ENCODE measurements at regions not wholly inside any gene's neighbourhood (a gene's known extent, or its start where the extent isn't known, plus 50 kb on each side); places are given as distances from the start of the nearest gene placed in this dataset.

DNA sequence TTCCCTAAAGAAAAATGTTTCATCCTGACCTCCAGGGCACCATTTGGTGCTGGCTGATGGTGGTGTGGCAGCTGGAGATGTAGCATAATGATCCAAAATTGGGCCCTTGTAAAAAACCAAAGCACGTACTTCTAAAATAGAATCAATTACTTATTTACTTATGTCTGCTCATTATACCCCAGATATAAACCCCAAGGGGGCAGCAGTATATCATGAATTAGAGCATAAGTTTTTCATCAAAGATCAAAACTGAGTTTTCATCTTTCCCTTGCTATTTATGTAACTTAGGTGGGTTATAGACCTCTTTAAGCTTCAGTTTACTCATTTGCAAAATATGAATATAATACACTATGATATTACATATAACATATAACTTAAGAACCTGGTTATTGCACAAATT lies 241.1 kb downstream of the TACR3 start:
- no peak for DNase-seq (ENCODE audit: insufficient read length, low spot score)
- no peak for TF ChIP-seq POLR2AphosphoS5 (IDR thresholded peaks at IDR 0.05; ENCODE audit: low read depth, low read length)
- no peak for TF ChIP-seq POLR2A (IDR thresholded peaks at IDR 0.05; ENCODE audit: low read depth, low read length)
- no peak for TF ChIP-seq TAF1 (IDR thresholded peaks at IDR 0.05; ENCODE audit: low read depth, low read length)
- TF ChIP-seq SPI1 (IDR thresholded peaks at IDR 0.05; ENCODE audit: low read depth, low read length), result no peak
- no peak for TF ChIP-seq POU2F2 (IDR thresholded peaks at IDR 0.05; ENCODE audit: low read depth, low read length)
- TF ChIP-seq PAX5 (IDR thresholded peaks at IDR 0.05; ENCODE audit: insufficient read depth, low read length, severe bottlenecking), result no peak

GRCh38 chr4:103478210-103478609 lies 241.6 kb downstream of the TACR3 start:
- TF ChIP-seq PAX5 (IDR thresholded peaks at IDR 0.05; ENCODE audit: insufficient read depth, low read length, severe bottlenecking), result no peak
- no peak for TF ChIP-seq POLR2AphosphoS5 (IDR thresholded peaks at IDR 0.05; ENCODE audit: low read depth, low read length)
- TF ChIP-seq SPI1 (IDR thresholded peaks at IDR 0.05; ENCODE audit: low read depth, low read length), result no peak
- no peak for TF ChIP-seq POU2F2 (IDR thresholded peaks at IDR 0.05; ENCODE audit: low read depth, low read length)
- TF ChIP-seq TAF1 (IDR thresholded peaks at IDR 0.05; ENCODE audit: low read depth, low read length), result no peak
- no peak for TF ChIP-seq POLR2A (IDR thresholded peaks at IDR 0.05; ENCODE audit: low read depth, low read length)
- no peak for FAIRE-seq
- DNase-seq (ENCODE audit: insufficient read length, low spot score), result no peak

More for the DNA sequence above, 241.1 kb downstream of the TACR3 start:
- no peak for FAIRE-seq

DNA sequence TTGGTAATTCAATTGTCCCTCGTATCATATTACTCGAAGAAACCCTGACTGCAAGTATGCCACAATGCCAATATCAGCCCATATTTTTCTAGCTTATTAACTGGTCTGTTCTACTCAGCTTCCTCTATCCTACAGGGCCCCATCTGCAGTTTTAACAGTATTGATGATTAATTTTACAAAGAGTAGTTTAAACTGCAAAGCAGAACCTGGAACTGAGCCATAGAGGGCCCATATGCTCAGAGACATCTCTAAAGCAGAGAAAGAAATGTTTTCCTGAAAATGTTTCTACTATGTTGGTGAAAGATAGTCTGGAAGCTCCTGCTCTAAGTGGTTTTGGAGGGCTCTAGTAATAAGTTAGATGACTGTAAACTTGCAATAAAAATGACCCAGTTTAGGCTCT lies 259.4 kb upstream of the CENPE start:
- FAIRE-seq, result no peak
- no peak for TF ChIP-seq TAF1 (IDR thresholded peaks at IDR 0.05; ENCODE audit: low read depth, low read length)
- TF ChIP-seq SPI1 (IDR thresholded peaks at IDR 0.05; ENCODE audit: low read depth, low read length), result no peak
- TF ChIP-seq POLR2A (IDR thresholded peaks at IDR 0.05; ENCODE audit: low read depth, low read length), result no peak
- TF ChIP-seq POU2F2 (IDR thresholded peaks at IDR 0.05; ENCODE audit: low read depth, low read length), result no peak
- TF ChIP-seq PAX5 (IDR thresholded peaks at IDR 0.05; ENCODE audit: insufficient read depth, low read length, severe bottlenecking), result no peak
- TF ChIP-seq POLR2AphosphoS5 (IDR thresholded peaks at IDR 0.05; ENCODE audit: low read depth, low read length), result no peak

GRCh38 chr4:103451341-103451740 lies 253.2 kb upstream of the CENPE start:
- DNase-seq (ENCODE audit: insufficient read length, low spot score), result no peak
- FAIRE-seq, result no peak
- TF ChIP-seq TAF1 (IDR thresholded peaks at IDR 0.05; ENCODE audit: low read depth, low read length) (no peak), SPI1 (IDR thresholded peaks at IDR 0.05; ENCODE audit: low read depth, low read length) (no peak), PAX5 (IDR thresholded peaks at IDR 0.05; ENCODE audit: insufficient read depth, low read length, severe bottlenecking) (no peak), POLR2AphosphoS5 (IDR thresholded peaks at IDR 0.05; ENCODE audit: low read depth, low read length) (no peak), POU2F2 (IDR thresholded peaks at IDR 0.05; ENCODE audit: low read depth, low read length) (no peak), POLR2A (IDR thresholded peaks at IDR 0.05; ENCODE audit: low read depth, low read length) (no peak)

More for the DNA sequence above, 259.4 kb upstream of the CENPE start:
- no peak for DNase-seq (ENCODE audit: insufficient read length, low spot score)

GRCh38 chr4:103450693-103451092 lies 252.6 kb upstream of the CENPE start:
- FAIRE-seq (no peak), DNase-seq (ENCODE audit: insufficient read length, low spot score) (no peak)
- no peak for TF ChIP-seq TAF1 (IDR thresholded peaks at IDR 0.05; ENCODE audit: low read depth, low read length)
- TF ChIP-seq SPI1 (IDR thresholded peaks at IDR 0.05; ENCODE audit: low read depth, low read length), result no peak
- no peak for TF ChIP-seq POU2F2 (IDR thresholded peaks at IDR 0.05; ENCODE audit: low read depth, low read length)
- TF ChIP-seq PAX5 (IDR thresholded peaks at IDR 0.05; ENCODE audit: insufficient read depth, low read length, severe bottlenecking), result no peak
- TF ChIP-seq POLR2AphosphoS5 (IDR thresholded peaks at IDR 0.05; ENCODE audit: low read depth, low read length), result no peak

- TF ChIP-seq SPI1 (IDR thresholded peaks at IDR 0.05; ENCODE audit: low read depth, low read length) (no peak), POLR2A (IDR thresholded peaks at IDR 0.05; ENCODE audit: low read depth, low read length) (no peak), PAX5 (IDR thresholded peaks at IDR 0.05; ENCODE audit: insufficient read depth, low read length, severe bottlenecking) (no peak), POU2F2 (IDR thresholded peaks at IDR 0.05; ENCODE audit: low read depth, low read length) (no peak)
- DNase-seq (ENCODE audit: insufficient read length, low spot score), result no peak
- no peak for FAIRE-seq
These were observed 251.3 kb upstream of the CENPE start for GRCh38 chr4:103449296-103450023.

DNA sequence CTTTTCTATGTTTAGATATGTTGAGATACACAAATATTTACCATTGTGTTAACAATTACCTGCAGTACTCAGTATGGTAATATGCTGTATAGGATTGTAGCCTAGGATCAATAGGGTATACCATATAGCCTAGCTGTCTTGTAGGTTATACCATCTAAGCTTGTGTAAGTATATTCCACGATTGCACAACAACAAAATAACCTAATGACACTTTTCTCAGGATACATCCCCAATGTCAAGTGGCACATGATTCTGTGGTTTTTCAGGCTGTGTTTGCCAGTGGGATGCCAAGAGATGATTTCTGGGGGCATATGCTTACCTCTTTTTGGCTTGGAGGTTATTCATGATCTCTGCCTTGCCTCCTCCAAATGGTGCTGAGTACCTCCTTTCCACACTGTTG lies 247.2 kb upstream of the CENPE start:
- FAIRE-seq (no peak), DNase-seq (ENCODE audit: insufficient read length, low spot score) (no peak)
- TF ChIP-seq PAX5 (IDR thresholded peaks at IDR 0.05; ENCODE audit: insufficient read depth, low read length, severe bottlenecking), result no peak
- no peak for TF ChIP-seq POU2F2 (IDR thresholded peaks at IDR 0.05; ENCODE audit: low read depth, low read length)
- TF ChIP-seq TAF1 (IDR thresholded peaks at IDR 0.05; ENCODE audit: low read depth, low read length), result no peak
- TF ChIP-seq POLR2AphosphoS5 (IDR thresholded peaks at IDR 0.05; ENCODE audit: low read depth, low read length), result no peak
- TF ChIP-seq SPI1 (IDR thresholded peaks at IDR 0.05; ENCODE audit: low read depth, low read length), result no peak
- TF ChIP-seq POLR2A (IDR thresholded peaks at IDR 0.05; ENCODE audit: low read depth, low read length), result no peak

- FAIRE-seq (no peak), DNase-seq (ENCODE audit: insufficient read length, low spot score) (no peak)
These were observed 245.2 kb upstream of the CENPE start for GRCh38 chr4:103443324-103443723.

GRCh38 chr4:103429283-103429682 lies 231.1 kb upstream of the CENPE start:
- peak; percentile 1 for DNase-seq (ENCODE audit: insufficient read length, low spot score)
- TF ChIP-seq POU2F2 (IDR thresholded peaks at IDR 0.05; ENCODE audit: low read depth, low read length), result no peak
- no peak for TF ChIP-seq POLR2AphosphoS5 (IDR thresholded peaks at IDR 0.05; ENCODE audit: low read depth, low read length)
- no peak for TF ChIP-seq SPI1 (IDR thresholded peaks at IDR 0.05; ENCODE audit: low read depth, low read length)
- FAIRE-seq, result no peak

More at GRCh38 chr4:103443324-103443723, 245.2 kb upstream of the CENPE start:
- TF ChIP-seq SPI1 (IDR thresholded peaks at IDR 0.05; ENCODE audit: low read depth, low read length), result no peak
- no peak for TF ChIP-seq POLR2A (IDR thresholded peaks at IDR 0.05; ENCODE audit: low read depth, low read length)
- no peak for TF ChIP-seq PAX5 (IDR thresholded peaks at IDR 0.05; ENCODE audit: insufficient read depth, low read length, severe bottlenecking)
- no peak for TF ChIP-seq TAF1 (IDR thresholded peaks at IDR 0.05; ENCODE audit: low read depth, low read length)
- TF ChIP-seq POU2F2 (IDR thresholded peaks at IDR 0.05; ENCODE audit: low read depth, low read length), result no peak
- TF ChIP-seq POLR2AphosphoS5 (IDR thresholded peaks at IDR 0.05; ENCODE audit: low read depth, low read length), result no peak

GRCh38 chr4:103425406-103425805 lies 227.3 kb upstream of the CENPE start:
- TF ChIP-seq TAF1 (IDR thresholded peaks at IDR 0.05; ENCODE audit: low read depth, low read length) (no peak), POLR2AphosphoS5 (IDR thresholded peaks at IDR 0.05; ENCODE audit: low read depth, low read length) (no peak), POLR2A (IDR thresholded peaks at IDR 0.05; ENCODE audit: low read depth, low read length) (no peak), POU2F2 (IDR thresholded peaks at IDR 0.05; ENCODE audit: low read depth, low read length) (no peak), SPI1 (IDR thresholded peaks at IDR 0.05; ENCODE audit: low read depth, low read length) (no peak), PAX5 (IDR thresholded peaks at IDR 0.05; ENCODE audit: insufficient read depth, low read length, severe bottlenecking) (no peak)
- no peak for FAIRE-seq
- no peak for DNase-seq (ENCODE audit: insufficient read length, low spot score)

All from GM12891 (cell line).